K562 (cell line): ENCODE measurements at regions not wholly inside any gene's neighbourhood (a gene's known extent, or its start where the extent isn't known, plus 50 kb on each side); places are given as distances from the start of the nearest gene placed in this dataset.

Source experiments
- ATAC-seq: fragments of 200-7000 bp; cut with Tn5 transposase; 3 replicates; pipeline ENCODE4 v1.9.1; 2020; ENCODE audit warnings: moderate library complexity
- BruUV-seq: library from RNA; stranded (reverse); fragments of 400-500 nt; replicated peaks from 2 replicates; lab custom pipeline; 2021; lab: Mats Ljungman, UMichigan
- CTCF ChIA-PET: fragments of 300-600 bp; formaldehyde crosslinking; extraction: SDS; loops from one replicate; lab custom pipeline; 2021; ENCODE audit warnings: low intra/inter-chr PET ratio; lab: Yijun Ruan, JAX
- POLR2A ChIA-PET: fragments of 300-600, 350-650 bp; sonication (Branson Sonifier 250); formaldehyde crosslinking; extraction: SDS; loops from one replicate; lab custom pipeline; 2021; ENCODE audit warnings: antibody characterized with exemption, inconsistent platforms; lab: Yijun Ruan, JAX
- DNase-seq, 4 experiments: peaks; one replicate each; pipeline versions ENCODE4 v3.0.0 to v3.0.0-alpha.2; 2011 to 2018; ENCODE audit warnings: low spot score in 3 of 4, mixed read lengths in 3 of 4; ENCODE audit errors: extremely low read depth in 1 of 4
- FAIRE-seq: peaks from 2 replicates; lab custom pipeline; 2011; peaks lifted over from hg19 to GRCh38; lab: Jason Lieb, UNC
- H2AFZ ChIP-seq: 2 replicates; pipeline ENCODE4 v1.6.0; 2011; ENCODE audit warnings: low read depth, low read length, control low read depth, inconsistent platforms
- H3K27ac ChIP-seq: fragments of 200-600 bp; 3 replicates; pipeline ENCODE4 v1.8.0; 2011; ENCODE audit warnings: low read depth, mild to moderate bottlenecking, control low read depth, inconsistent platforms, low read length, moderate library complexity, mixed read lengths; ENCODE audit errors: extremely low read depth
- H3K27me3 ChIP-seq, 2 experiments: fragments of 300-600 bp in 1 of 2; 2 replicates in 1 of 2; 3 replicates in 1 of 2; pipeline versions ENCODE4 v1.6.0 to v1.8.0; 2011; ENCODE audit warnings: inconsistent platforms in 2 of 2, low read length in 2 of 2, mild to moderate bottlenecking in 1 of 2, mixed read lengths in 1 of 2, moderate library complexity in 1 of 2; ENCODE audit not compliant: control insufficient read depth in 2 of 2, insufficient read depth in 2 of 2
- H3K36me3 ChIP-seq: fragments of 300-600 bp; 3 replicates; pipeline ENCODE4 v1.8.0; 2011; ENCODE audit warnings: mild to moderate bottlenecking, low read length, inconsistent platforms; ENCODE audit not compliant: control insufficient read depth, insufficient read depth
- H3K4me1 ChIP-seq, 2 experiments: fragments of 200-600 bp in 1 of 2; replicated peaks in 1 of 2; 2 replicates in 1 of 2; 3 replicates in 1 of 2; pipeline versions ENCODE4 v1.5.1 to v1.8.0; 2011; ENCODE audit warnings: inconsistent platforms in 2 of 2, low read length in 2 of 2, mild to moderate bottlenecking in 1 of 2, mixed read lengths in 1 of 2, moderate library complexity in 1 of 2; ENCODE audit not compliant: control insufficient read depth in 2 of 2, insufficient read depth in 2 of 2
- H3K4me2 ChIP-seq: 2 replicates; pipeline ENCODE4 v1.6.1; 2011; ENCODE audit warnings: low read length, control low read depth, inconsistent platforms, mixed read lengths; ENCODE audit not compliant: insufficient read depth
- H3K4me3 ChIP-seq: fragments of 200-600 bp; sonication (generic), shearing (Covaris generic); 2 replicates; pipeline ENCODE4 v1.5.1; 2016; ENCODE audit warnings: control low read depth, inconsistent platforms
- H3K79me2 ChIP-seq: fragments of 200-600 bp; 3 replicates; pipeline ENCODE4 v1.8.0; 2011; ENCODE audit warnings: low read length, inconsistent platforms; ENCODE audit not compliant: control insufficient read depth, insufficient read depth
- H3K9ac ChIP-seq, 2 experiments: 2 replicates each; pipeline versions ENCODE4 v1.6.0 to v1.6.1; 2011; ENCODE audit warnings: low read depth in 2 of 2, low read length in 2 of 2, control low read depth in 1 of 2, inconsistent platforms in 1 of 2, mild to moderate bottlenecking in 1 of 2, mixed read lengths in 1 of 2; ENCODE audit not compliant: insufficient read depth in 1 of 2
- H3K9me1 ChIP-seq: one replicate; pipeline ENCODE4 v1.6.0; 2011; ENCODE audit warnings: inconsistent platforms, mild to moderate bottlenecking, low read length, moderate library complexity; ENCODE audit not compliant: control insufficient read depth, insufficient read depth
- H3K9me3 ChIP-seq: replicated peaks from 2 replicates; pipeline ENCODE4 v1.5.1; 2011; ENCODE audit warnings: low read depth, low read length, inconsistent platforms; ENCODE audit not compliant: control insufficient read depth, insufficient read depth
- H4K20me1 ChIP-seq: replicated peaks from 2 replicates; pipeline ENCODE4 v1.6.1; 2011; ENCODE audit warnings: low read length, inconsistent platforms, mixed read lengths; ENCODE audit not compliant: control insufficient read depth, insufficient read depth
- CHD4 ChIP-seq: fragments of 200-600 bp; sonication (generic); IDR thresholded peaks from 3 replicates; pipeline ENCODE4 v1.6.1; 2012; ENCODE audit warnings: low read depth, mild to moderate bottlenecking, mixed read lengths, low read length, inconsistent platforms; ENCODE audit not compliant: insufficient read depth, insufficient replicate concordance, poor library complexity, severe bottlenecking
- KLF13 ChIP-seq: fragments of 450-650 bp; IDR thresholded peaks from 2 replicates; pipeline ENCODE4 v1.6.1; 2016; ENCODE audit warnings: missing genetic modification characterization, low read depth, mild to moderate bottlenecking, missing compliant biosample characterization, moderate library complexity, borderline replicate concordance
- POLR2AphosphoS5 ChIP-seq: IDR thresholded peaks from 2 replicates; pipeline ENCODE4 v1.6.1; 2011; ENCODE audit warnings: mild to moderate bottlenecking, low read depth, low read length, moderate library complexity; ENCODE audit not compliant: control insufficient read depth, insufficient read depth
- TBP ChIP-seq: optimal IDR thresholded peaks from 2 replicates; pipeline ENCODE3; 2011; ENCODE audit warnings: low read depth, low read length, improper control_type of control experiment
- YY1 ChIP-seq, 3 experiments: IDR thresholded peaks; 2 replicates each; pipeline ENCODE4 v1.6.1; 2011; ENCODE audit warnings: low read length in 2 of 3, mild to moderate bottlenecking in 2 of 3, moderate library complexity in 2 of 3, borderline replicate concordance in 1 of 3, control low read depth in 1 of 3, low read depth in 1 of 3; ENCODE audit not compliant: insufficient read depth in 3 of 3, insufficient replicate concordance in 2 of 3, control insufficient read depth in 1 of 3, insufficient read length in 1 of 3; ENCODE audit errors: extremely low read depth in 1 of 3
- WGBS: fragments of 100-300 bp; shearing (Covaris generic); methylation state at CpG from one replicate; pipeline ENCODE4 v1.1.6; 2016; ENCODE audit warnings: low coverage, mixed read lengths; ENCODE audit not compliant: insufficient coverage; ENCODE audit errors: missing lambda C conversion rate; 5-methylcytosine and 5-hydroxymethylcytosine counted together
- in situ Hi-C: fragments of 300-500 bp; cut with MboI; formaldehyde crosslinking; loops from 4 replicates; pipeline ENCODE4 v1.15.0; 2018; ENCODE audit warnings: inconsistent platforms, mixed read lengths
- intact Hi-C: fragments of 100-400 bp; cut with micrococcal nuclease; formaldehyde crosslinking; loops from 2 replicates; pipeline ENCODE4 v1.14.2; 2022

DNA sequence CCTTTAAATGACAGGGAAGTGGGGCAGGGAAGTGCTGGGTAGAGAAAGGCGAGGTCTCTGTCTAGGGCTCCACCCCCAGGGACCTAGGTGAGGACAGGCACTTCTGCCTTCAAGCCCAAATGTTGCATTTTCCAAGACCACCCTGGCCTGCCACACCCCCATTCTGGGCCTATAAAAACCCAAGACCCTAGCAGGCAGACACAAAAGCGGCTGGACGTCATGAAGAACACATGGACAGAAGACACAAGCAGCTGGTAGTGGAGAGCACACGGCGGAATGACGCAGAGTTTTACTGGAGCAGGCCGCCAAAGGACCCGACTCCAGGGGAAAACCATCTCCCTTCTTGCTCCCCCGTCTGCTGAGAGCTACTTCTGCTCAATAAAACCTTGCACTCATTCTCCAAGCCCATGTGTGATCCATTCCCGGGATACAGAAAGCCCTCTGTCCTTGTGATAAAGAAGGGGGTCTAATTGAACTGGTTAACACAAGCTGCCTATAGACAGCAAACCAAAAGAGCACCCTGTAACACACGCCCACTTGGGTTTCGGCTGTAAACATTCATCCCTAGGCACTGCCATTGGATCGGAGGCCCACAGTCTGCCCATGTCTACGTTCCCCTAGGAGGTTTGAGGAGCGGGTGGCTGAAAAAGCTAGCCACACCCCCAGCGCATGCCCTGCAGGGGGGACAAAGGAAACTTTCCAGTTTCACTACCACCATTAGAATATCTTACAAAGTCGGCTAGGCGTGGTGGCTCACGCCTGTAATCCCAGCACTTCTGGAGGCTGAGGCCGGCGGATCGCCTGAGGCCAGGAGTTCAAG is 622.2 kb upstream of the SALL1 start:
- POLR2A ChIA-PET: no interaction called here
- FAIRE-seq (no peak), DNase-seq (no peak), ATAC-seq (no peak)
- BruUV-seq: no TSS peak
- CTCF ChIA-PET: no interaction called here
- Histone ChIP-seq H4K20me1 (no peaks in the 10 kb centered on the region), H3K4me1 (no peaks in the 10 kb centered on the region), H2AFZ (no peak overlapping the region), H3K4me3 (no peak overlapping the region), H3K9ac (no peak overlapping the region), H3K36me3 (no peaks in the 10 kb centered on the region), H3K79me2 (no peaks in the 10 kb centered on the region), H3K27me3 (no peaks in the 10 kb centered on the region), H3K4me2 (no peak overlapping the region), H3K27ac (no peak overlapping the region), H3K9me3 (no peaks in the 10 kb centered on the region), H3K9me1 (no peaks in the 10 kb centered on the region)
- WGBS: 1% methylated on average over 21 of the region's 22 CpGs
- in situ Hi-C loops: no loop called here
- no peak for TF ChIP-seq YY1 (IDR thresholded peaks at IDR 0.05; ENCODE audit: borderline replicate concordance in 1 of 3, control insufficient read depth in 1 of 3, extremely low read depth in 1 of 3, insufficient read depth in 3 of 3, insufficient read length in 1 of 3, insufficient replicate concordance in 2 of 3, low read depth in 1 of 3, low read length in 2 of 3)
- TF ChIP-seq KLF13 (tag): no peak
- TF ChIP-seq TBP: no peak
- no peak for TF ChIP-seq POLR2AphosphoS5
- no peak for TF ChIP-seq CHD4
- TF ChIP-seq, all 486 proteins: peak for 0
- intact Hi-C loops: no loop called here
